HG03039 (cell line): ENCODE measurements at regions not wholly inside any gene's neighbourhood (a gene's known extent, or its start where the extent isn't known, plus 50 kb on each side); places are given as distances from the start of the nearest gene placed in this dataset.
"Not testable (repeated sequence)": the region's sequence is repeated elsewhere in the genome, so short reads cannot be mapped to it uniquely, and the experiment has no call there.

Experiments
- ATAC-seq: cut with Tn5 transposase; IDR thresholded peaks from one replicate; pipeline ENCODE4 v1.9.1; 2021; ENCODE audit warnings: mild to moderate bottlenecking, moderate library complexity; ENCODE audit not compliant: unreplicated experiment

DNA sequence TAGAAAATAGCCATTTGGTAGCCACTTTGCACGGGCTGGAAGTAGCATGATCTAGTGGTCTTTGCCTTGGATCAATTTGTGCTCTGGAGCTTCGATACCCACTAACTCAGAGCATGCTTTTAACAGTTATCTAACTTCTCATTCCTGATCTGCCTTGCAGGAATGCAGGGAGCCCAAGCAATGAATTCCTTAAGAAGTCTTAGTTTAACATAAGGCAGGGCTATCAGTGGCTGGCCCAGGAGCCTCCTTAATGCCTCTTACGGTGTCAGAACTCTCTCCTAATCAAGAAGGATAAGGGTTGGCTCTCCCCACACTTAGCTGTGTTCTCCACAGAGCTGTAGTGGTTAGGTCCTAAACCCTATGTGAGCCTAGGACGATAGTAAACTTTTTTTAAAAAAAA, 95.8 kb upstream of the TBCA start:
- no peak for ATAC-seq

DNA sequence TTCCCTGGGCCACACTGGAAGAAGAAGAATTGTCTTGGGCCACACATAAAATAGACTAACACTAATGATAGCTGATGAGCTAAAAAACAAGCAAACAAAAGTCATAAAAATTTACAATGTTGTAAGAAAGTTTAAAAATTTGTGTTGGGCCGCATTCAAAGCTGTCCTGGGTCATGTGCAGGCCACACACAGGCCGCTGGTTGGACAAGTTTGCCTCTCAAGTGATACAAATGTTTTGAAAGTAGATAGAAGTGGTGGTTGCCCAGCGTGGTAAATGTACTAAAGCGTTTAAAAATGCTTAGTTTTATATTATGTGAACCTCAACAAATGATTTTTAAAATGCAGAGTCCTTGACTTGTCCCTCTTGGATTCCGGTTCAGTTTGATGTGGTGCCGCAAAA, 94.9 kb upstream of the TBCA start:
- no peak for ATAC-seq

DNA sequence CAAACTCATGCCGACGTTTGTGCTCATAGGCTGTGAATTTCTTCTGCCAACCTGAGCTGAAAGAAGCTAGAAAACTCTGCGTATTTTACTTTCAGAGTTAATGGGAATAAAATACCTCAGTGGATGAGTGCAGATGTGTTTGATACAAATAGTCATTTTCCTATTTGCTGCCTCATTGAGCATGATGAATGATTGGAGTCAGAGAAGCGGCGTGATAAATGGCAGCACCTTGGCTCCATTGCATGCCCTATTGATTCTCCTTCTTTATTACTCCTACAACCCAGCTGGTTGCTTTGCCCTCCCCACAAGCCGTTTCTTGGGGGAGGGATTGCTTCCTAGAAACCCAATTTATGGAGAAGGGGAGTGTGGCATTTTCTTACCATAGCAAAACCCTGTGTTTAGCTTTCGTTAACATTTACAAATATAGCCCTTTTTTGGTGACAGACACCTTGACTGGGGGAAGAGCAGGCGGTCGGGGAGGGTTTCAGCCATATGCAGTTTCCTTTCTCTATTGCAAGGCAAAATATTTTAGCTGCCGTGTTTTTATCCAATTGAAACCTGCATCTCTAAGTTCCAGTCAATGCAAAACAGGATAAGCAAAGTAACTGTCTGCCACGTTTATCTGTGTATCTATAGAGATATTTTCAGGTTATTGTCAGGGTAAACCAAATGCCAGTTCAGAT, 93.1 kb upstream of the TBCA start:
- ATAC-seq: no peak

DNA sequence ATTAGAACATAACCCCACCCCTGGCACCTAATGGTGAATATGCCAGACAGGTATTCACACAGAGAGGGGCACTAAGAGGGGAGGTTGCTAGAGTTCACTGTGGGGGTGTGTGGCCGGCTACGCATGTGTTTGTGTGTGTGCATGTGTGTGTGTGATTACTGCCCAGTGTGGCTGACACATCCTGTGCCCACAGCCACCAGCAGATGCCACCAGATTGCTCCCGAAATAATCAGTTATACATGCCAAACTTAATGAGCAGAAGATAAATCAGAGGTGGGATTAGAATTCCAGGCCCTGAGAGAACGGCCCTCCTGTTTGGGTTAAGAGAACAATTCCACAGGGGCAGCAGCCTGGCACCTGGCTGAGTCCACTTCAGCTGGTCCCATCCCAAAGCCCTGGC, 91.8 kb upstream of the TBCA start:
- ATAC-seq: no peak

DNA sequence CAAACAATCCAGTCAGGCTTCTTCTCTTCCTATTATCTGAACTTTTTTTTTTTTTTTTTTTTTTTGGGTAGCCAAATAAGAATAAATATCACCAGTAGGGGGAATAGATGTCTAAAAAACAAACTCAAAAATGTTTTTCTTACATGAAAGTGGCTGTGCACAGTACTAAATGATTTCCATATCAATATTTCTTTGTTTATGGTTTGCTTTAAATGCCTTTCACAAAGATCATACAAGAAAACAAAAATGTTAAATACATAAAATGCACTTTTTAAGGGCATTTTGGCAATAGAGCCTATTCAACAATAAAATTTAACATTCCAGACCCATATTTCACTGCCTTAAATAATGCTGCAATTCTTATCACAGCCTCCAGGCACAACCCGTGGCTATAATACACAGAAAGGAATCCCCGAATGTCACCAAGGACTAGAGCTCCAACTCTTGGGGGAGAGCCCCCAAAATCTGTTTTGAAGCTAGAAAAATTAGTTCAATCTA, 91.1 kb upstream of the TBCA start:
- ATAC-seq: no peak

DNA sequence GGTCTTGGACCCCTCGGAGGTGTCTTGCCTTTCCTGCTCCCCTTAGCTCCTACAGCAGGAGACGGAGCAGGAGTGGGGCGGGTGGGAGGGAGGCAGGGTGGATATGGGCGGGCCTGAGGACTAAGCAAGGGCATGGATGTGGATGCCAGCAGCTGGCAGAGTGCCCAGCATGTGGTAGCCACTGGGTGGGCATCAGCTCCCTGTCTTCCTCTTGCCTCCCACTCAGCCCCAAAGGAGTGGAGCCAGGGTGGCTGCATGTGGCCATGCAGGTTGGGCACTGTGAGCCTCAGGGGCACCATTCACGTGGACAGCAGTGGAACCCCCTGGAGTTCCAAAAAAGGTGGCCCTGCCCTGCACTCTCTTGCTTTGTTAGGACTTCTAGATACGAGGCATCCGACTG, 90.1 kb upstream of the TBCA start:
- ATAC-seq: no peak

DNA sequence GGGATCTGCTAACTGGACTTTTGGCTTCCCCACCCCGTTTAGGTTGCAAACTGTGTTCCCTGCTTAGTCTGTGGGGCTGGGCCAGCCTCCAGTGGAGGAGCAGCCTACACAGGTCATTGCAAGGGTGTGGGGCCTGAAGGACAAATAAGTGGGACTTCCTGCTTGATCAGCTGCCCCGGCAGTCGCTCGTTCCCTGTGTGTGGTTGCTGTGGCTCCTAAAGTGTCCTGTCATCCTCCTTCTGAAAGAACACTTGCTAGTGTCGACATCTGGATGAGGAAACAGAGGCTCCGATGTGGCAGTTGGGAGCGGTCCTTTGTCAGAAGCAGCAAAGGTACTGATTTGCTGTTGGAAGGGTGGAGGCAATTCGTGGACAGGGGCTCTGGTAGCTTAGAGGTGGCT, 88.9 kb upstream of the TBCA start:
- no peak for ATAC-seq

DNA sequence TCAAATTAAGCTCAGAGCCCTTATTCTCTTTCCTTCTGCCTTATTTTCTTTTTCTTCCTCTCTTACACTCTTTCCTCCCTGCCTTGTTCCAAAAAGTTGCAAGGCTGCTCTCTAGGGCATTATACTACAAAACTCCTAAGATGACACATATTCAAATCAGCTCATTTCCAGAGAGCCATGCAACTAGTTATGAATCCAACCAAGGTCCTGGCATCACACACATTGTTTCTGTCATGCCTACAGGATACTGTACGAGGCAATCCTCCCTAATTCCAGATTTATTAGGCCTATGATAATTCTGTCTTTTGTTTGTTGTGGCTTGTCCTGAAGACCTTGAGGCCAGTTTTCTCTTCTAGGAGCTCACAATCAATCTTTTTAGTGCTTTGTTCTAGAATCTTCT, 87.0 kb upstream of the TBCA start:
- ATAC-seq: no peak

DNA sequence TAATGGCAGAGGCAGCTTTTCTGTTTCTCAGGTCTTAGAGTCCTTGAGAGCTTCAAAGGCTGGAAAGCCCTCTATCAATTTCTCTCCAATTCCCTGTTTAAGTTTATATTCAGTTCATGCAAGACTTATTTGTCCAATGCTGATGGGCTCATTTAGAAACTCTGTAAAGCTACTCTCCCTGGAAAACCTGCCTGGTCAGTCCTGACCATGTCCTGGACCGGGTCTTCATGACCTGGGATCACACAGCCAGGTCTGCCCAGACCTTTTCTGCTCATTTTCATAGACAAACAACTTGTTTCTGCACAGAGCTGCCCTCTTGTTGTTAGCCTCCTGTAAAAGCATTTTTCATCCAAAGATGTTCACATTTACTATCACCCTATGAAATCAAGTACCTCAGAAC, 85.4 kb upstream of the TBCA start:
- ATAC-seq: no peak

DNA sequence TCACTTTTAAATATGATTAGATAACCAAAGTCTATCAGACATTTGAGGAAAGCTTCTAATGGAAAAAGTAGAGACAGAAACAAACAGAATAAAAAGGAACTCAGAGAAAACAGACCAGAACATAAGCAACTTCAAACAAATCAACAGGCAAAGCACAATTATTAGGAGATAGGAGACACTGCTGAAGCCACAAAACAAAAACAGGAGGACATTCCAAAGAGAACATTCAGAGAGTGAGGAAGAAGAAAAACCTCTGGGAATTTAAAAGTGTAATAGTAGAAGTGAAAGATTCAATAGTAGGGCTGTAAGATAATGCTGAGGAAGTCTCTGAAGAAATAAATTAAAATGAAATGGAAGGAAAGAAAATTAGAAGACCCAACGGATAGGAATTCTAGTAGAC, 83.2 kb upstream of the TBCA start:
- ATAC-seq: no peak

DNA sequence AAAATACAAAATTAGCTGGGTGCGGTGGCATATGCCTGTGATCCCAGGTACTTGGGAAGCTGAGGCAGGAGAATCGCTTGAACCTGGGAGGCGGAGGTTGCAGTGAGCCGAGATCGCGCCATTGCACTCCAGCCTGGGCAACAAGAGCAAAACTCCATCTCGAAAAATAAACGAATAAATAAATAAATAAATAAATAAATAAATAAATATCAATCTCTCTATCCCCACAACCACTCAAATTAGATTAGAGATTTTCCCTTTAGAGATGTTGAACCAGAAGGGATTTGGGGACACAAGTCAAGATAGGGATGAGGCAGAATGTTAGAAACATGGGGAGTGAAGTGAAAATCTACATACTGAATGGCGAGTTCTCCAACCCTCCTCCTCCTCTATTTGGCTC, 82.5 kb upstream of the TBCA start:
- ATAC-seq: not testable (repeated sequence)

DNA sequence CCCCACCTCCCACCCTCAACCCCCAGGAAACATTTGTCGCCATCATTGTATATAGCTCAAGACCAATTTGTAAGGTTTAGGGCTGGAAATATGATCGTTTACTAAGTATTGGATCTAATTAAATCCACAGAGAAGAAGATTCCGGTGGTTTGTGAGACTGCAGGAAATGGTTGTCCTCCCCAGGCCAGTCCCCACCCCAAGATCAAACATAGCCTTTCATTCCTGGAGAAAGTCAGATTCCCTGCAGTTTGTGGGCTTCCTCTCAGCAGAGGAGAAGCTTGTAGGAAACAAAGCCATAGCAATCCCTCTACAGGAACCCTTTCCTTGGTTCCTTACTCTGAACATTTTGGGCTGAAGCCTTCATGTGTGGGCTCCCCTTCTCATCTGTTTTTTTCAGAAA, 79.2 kb upstream of the TBCA start:
- no peak for ATAC-seq

DNA sequence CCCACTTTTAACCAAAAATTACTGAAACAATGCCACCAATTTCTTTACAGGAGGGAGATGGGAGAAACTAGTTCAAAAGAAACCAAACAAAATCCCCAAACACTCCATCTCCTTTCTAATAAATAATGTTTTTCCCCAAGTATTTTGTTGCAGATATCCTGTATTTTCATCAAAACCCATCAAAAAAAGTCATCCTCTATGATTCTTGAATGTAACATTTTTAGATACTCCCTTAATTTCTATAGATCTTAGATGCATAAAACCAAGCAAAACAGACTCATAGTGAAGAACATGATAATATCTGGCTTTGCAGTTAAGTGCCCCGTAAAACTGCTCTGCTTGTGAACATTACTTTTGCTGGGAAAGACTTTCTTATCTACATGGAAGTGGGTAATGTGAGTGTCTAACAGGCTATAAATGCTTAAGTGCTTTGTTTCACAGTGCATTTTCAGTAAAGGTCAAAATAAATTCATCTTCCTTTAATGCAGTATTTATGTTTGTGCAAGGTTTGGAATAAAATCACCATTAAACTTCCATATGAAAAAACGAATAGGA, 77.3 kb upstream of the TBCA start:
- ATAC-seq: no peak

DNA sequence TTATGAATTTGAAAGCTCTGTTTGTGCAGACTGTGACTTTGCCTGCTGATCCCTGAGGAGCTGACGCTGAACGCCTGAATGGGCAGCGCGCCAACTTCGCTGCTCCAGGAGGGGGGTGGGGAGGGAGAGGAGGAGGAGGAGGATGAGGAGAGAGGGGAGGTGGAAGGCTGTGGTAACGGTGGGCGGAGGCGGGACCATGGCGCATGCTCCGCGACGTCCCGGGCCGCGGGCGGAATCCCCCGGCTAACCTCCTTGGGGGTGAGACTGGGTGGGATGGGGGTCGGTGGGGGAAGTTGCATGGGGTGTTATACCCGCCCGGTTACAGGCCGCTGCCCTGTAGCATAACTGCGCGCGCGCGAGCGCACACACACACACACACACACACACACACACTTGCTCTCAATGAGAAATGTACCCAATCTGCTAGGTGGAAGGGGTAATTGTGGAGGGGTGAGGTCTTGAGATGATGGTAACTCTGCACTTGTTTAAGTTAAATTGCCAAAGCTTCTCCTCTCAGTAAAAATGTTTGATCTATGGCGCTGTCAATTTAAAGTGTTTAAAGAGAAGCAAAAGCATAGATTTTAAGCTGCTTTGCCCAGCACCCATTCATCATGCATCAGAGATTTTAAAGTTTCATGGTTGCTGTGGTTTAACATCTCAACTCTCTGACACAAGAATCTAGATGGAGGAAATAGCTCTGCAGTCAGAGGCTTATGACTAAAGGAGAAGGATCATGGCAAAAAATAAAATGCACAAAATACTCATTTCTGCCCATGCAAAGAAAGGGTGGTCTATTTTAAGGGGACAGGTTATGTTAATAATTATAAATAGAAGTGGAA, 76.6 kb upstream of the TBCA start:
- peak; percentile 55 for ATAC-seq

DNA sequence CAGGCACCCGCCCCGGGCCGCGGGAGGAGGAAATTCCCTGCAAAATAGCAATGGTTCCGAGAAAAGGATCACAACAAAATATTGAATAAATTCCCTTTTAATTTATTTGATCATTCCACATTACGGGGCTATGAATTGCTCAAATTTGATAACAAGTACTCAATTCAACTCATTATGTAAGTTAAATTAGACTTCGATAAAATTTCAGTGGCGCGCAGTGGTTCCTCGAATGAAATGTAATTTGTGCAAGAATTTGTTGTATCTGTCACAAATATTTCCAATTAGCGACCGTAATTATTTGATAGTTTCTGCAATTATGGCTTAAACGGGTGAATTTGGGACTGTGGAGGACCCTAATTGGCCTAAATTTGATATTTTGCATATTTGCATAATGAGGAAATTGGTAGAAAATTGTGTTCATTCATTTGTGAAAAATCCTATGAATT, 76.0 kb upstream of the TBCA start:
- ATAC-seq: no peak

DNA sequence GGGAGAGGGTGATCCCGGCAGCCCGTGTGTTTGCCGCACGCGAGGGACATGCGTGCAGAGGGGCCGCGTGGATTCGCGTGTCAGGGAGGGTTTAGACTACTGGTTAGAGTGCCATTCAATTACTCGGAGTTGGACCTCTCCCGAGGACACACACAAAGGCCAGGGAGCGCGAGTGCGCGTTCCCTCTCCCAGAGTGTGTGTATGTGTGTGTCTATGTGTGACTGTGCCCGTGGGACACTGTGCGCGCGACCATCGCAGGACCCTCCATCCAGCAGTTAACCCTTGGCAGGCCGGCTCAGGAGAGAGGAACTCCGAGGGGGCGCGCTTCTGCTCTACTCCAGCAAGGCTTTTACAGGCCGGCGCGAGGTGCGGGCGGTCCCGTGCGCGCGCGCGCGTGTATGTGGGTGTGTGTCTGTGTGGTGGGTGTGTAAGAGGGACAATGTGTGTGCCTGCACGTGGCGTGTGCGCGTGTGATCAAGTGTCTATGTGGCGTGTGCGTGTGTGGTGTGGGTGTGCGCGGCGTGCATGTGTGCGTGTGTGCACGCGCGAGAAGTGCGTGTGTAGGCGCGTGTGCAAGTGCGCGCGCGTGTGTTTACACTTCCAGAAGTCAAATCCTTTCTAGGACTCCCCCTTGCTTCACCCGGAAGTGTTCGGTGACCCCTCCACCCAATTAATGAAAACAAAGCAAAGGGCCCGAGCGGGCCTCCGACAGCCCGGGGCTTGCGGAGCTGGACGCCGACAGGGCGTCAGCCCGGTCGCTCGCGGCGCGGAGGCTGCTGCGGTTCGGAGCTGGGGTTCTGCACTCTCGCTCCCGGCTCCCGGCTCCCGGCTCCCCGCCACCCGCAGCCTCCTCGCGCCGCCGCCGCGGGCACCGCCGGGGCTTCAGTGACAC, 75.3 kb upstream of the TBCA start:
- no peak for ATAC-seq

DNA sequence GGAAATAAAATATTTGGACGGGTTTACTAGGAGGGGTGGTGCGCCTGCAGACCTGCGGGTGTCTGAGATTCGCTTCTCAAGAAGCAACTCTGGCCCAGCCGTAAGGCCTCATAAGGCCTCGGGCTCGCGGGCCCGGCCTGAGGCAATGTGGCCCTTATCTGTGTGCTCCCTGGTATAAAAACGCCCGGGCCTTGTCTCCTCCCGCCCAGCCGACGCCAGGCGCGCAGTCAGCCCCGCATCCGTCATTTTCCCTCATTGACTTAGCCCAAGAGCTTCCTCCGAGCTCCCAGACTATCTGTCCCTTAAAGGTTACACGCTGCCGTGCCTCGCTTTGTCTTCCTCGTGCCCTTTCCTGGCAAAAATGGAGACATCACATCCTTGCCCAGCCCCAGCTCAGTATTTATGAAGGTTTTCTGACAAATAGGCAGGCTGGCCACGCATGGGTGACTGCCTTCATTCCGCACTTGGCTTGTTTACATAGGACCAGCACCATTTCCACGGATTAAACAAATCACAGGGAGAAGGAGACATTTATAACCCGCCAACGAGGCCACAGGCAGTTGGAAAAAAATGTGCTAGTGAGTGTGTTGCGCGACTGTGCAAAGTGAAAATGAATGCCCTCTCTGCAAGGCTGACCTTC, 74.5 kb upstream of the TBCA start:
- no peak for ATAC-seq

DNA sequence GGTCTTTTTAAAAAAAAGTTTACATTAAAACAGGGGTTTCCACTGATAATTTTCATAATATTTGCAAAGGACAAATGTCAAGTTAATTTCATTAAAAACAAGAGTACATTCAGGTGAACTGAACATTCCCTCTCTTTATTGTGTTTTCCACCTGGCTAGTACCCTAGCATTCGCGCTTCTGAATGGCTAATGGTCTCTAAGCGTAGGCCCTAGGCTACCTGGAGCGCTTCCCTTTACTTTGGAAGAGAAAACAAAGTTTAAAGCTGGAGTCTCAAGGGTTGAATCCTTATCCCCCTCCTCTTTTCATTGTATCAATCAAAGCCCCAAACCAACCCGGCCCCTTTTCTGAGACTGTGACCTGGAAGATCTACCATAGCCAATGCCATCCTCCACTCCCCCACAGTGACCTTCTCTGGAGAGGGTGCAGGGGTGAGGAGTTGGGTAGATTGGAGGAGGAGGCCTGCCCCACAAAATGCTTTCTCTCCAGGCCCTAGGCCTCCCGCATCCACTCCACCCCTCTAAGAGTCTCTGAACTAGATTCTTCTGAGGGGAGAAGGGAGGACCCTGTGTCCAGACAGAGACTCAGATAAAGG, 73.3 kb upstream of the TBCA start:
- ATAC-seq: no peak

DNA sequence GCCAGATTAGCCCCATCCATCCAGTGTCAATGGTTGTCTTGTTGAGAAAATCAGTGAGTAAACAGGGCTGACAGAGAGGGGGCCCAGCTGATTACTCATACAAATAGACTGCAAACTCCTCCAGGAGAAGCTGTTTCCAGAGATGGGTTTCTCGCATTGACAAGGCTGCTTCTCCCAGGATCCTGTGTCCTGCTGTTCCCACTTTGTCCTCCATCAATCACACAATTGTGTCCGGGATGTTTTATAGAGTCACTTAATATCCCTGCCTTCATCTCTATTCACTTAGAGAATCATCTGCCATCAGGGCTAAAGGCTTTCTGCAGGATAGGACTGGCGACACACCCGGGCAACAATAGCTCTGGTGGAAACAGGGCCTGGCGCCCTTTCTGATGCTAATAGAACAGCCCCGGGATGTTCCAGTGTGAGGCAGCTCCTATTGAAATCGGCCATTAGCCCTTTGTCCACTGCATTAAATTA, 71.7 kb upstream of the TBCA start:
- no peak for ATAC-seq

DNA sequence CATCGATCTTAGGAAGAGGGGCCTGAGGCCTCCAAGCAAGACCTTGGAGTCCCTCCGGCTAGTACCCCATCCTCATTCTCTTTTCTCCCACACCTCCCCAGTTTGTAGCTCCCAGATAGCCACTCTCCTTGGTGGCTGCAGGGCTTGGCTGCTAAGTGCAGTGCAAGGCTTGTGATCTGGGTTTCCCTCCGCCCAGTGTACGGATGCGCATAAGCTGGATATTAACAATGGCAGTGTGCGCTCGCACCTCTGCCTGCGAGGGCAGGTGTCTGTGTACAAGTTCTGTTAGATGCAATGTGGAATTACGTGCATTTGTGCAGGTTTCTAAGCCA, 71.0 kb upstream of the TBCA start:
- no peak for ATAC-seq
